GM18520 (cell line): ENCODE measurements at regions not wholly inside any gene's neighbourhood (a gene's known extent, or its start where the extent isn't known, plus 50 kb on each side); places are given as distances from the start of the nearest gene placed in this dataset.

Experiments
- ATAC-seq: cut with Tn5 transposase; IDR thresholded peaks from one replicate; pipeline ENCODE4 v1.9.1; 2021; ENCODE audit not compliant: unreplicated experiment

DNA sequence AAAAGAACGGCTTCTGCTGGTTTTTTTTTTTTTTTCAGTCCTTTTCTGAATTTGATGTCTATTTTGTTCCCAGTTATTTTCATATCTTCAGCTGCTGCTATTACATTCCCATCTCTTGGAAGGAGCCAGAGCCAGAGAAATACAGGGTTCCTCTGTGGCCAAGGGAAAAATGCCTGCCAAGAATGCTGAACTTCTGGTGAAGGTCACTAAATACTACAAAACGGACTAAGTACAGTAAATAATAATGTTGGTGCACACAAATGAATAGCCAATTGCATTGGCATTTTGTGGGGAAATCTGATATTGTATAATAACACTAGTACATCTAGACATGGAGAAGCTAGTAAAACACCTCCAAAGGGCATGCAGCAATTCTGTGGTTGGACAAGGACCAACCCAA, 56.3 kb upstream of the ZEB1 start:
- ATAC-seq: no peak

GRCh38 chr10:31263903-31264302, 55.1 kb upstream of the ZEB1 start:
- ATAC-seq: no peak

- ATAC-seq: no peak
These were observed 50.3 kb upstream of the ZEB1 start for GRCh38 chr10:31268444-31269303.
